Heart left ventricle (tissue), 16 donors: ENCODE measurements at regions not wholly inside any gene's neighbourhood (a gene's known extent, or its start where the extent isn't known, plus 50 kb on each side); places are given as distances from the start of the nearest gene placed in this dataset.

Source experiments
- ATAC-seq, 4 donors: fragments of 200-7000 bp; cut with Tn5 transposase; one replicate each; pipeline ENCODE4 v1.9.1; 2020 to 2022; ENCODE audit warnings: moderate library complexity in 4 of 4, mild to moderate bottlenecking in 3 of 4, moderate number of reproducible peaks in 1 of 4
- DNase-seq, 5 donors: peaks; one replicate each; pipeline ENCODE4 v3.0.0-alpha.2; 2020
- H3K27ac ChIP-seq, 12 donors: fragments of 200-600 bp; sonication (generic) in 4 of 12; one replicate each; pipeline versions ENCODE4 v1.5.0 to v1.8.0; 2016 to 2022; ENCODE audit warnings: mild to moderate bottlenecking in 2 of 12
- H3K27me3 ChIP-seq, 9 donors: fragments of 200-600 bp; sonication (generic) in 2 of 9; one replicate each; pipeline versions ENCODE4 v1.5.1 to v1.8.0; 2016 to 2022; ENCODE audit warnings: mild to moderate bottlenecking in 3 of 9
- H3K36me3 ChIP-seq, 9 donors: fragments of 200-600 bp; sonication (generic) in 2 of 9; one replicate each; pipeline versions ENCODE4 v1.5.0 to v1.8.0; 2018 to 2022; ENCODE audit warnings: mild to moderate bottlenecking in 2 of 9
- H3K4me1 ChIP-seq, 12 donors: fragments of 200-600 bp; sonication (generic) in 4 of 12; one replicate each; pipeline versions ENCODE4 v1.5.0 to v1.8.0; 2016 to 2022; ENCODE audit warnings: mild to moderate bottlenecking in 3 of 12
- H3K4me3 ChIP-seq, 12 donors: fragments of 200-600 bp; sonication (generic) in 4 of 12; one replicate each; pipeline versions ENCODE4 v1.5.0 to v1.8.0; 2017 to 2022; ENCODE audit warnings: mild to moderate bottlenecking in 9 of 12, moderate library complexity in 4 of 12
- H3K9me3 ChIP-seq, 12 donors: fragments of 200-600 bp; sonication (generic) in 4 of 12; one replicate each; pipeline versions ENCODE4 v1.5.0 to v1.8.0; 2016 to 2022; ENCODE audit warnings: mild to moderate bottlenecking in 1 of 12
- POLR2A ChIP-seq, 2 donors: fragments of 450-650 bp; IDR thresholded peaks; one replicate each; pipeline ENCODE4 v1.6.1; 2017; ENCODE audit warnings: antibody characterized with exemption in 2 of 2, mild to moderate bottlenecking in 2 of 2, moderate library complexity in 2 of 2
- WGBS, 4 donors: extraction: QIAGEN DNeasy Blood & Tissue Kit in 2 of 4; methylation state at CpG; one replicate each; pipeline versions ENCODE4 v1.1.5 to v1.1.7; 2013 to 2018; 5-methylcytosine and 5-hydroxymethylcytosine counted together
- intact Hi-C, 10 donors: fragments of 100-400 bp; cut with DNase I; formaldehyde crosslinking; loops; one replicate each; pipeline versions ENCODE4 v1.11.1 to v1.14.2; 2022
- TF ChIP-seq, protein P1 (sequence below), 12 donors: fragments of 200-600 bp; sonication (generic) in 4 of 12; IDR thresholded peaks; one replicate each; pipeline versions ENCODE4 v1.5.0 to v1.8.0; 2018 to 2022; ENCODE audit warnings: antibody characterized with exemption in 12 of 12, mild to moderate bottlenecking in 5 of 12
- donor health status: ischemic (EF 13 %, LVEDD 7.1; RV severe dilation, severe dysfunction).
- donor health status: healthy with polysubstance abuse.
- donor health status: DM: no; HTN: yes; CAD: no.
- donor health status: DM: no; HTN: no; CAD: no.
- donor health status: ischemic (EF 25% LVEDD 6.9; RV normal size, moderate dysfunction).
- donor health status: ischemic (EF 25% LVEDD 5.7; RV mildly dilated, moderate dysfunction).
- donor health status: healthy.
- donor health status: DM: yes; HTN: yes; CAD: no.
- donor health status: ischemic (EF 35%, LVEDD 5.7; RV mildly dilated, moderate dysfunction).
- donor health status: nonischemic (EF 11% LVEDD 7.7; RV severe dilation, severe dysfunction).
- donor health status: DM: yes; HTN: yes; CAD: no.
- donor health status: PGD.
- donor health status: ischemic (EF 29% LVEDD 5.4; RV normal size, mild dysfunction).
- donor health status: nonischemic (EF 23%, LVEDD 6.1; RV moderate dilation, normal function).

DNA sequence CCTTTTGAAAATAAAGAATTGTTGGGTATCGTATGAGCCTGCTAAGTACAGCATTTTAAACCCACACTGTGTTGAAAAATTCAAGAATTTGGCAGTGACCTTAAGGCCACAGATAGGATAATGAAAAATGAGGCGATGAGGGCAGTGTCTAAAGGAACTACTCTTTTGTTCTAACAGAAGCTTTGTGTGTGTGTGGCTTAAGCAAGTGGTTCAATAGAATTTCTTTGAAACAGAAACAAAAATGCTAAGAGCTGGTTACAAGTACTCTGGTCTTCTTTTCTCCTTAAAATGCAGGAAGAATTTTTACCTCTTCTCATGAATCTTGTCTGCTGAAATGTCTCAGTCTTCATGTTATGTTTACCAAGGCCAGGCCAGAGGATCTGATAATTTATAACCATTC is 279.5 kb downstream of the ZNF536 start:
- intact Hi-C loops, result loop anchor here (2.0 to 10.0 kb wide), 11 partner anchors 237 to 917 kb away; no protein-coding TSS in a partner anchor
- Histone ChIP-seq H3K27ac (no peak overlapping the region), H3K4me3 (no peak overlapping the region), H3K36me3 (no peaks in the 10 kb centered on the region), H3K4me1 (peaks cover 0 to 3% (median 0%) of the 10 kb centered on the region in 12 donors), H3K27me3 (peaks cover 0 to 57% (median 13%) of the 10 kb centered on the region in 9 donors), H3K9me3 (no peaks in the 10 kb centered on the region)
- TF ChIP-seq POLR2A (IDR thresholded peaks at IDR 0.05), result no peak
- TF ChIP-seq, protein P1, sequence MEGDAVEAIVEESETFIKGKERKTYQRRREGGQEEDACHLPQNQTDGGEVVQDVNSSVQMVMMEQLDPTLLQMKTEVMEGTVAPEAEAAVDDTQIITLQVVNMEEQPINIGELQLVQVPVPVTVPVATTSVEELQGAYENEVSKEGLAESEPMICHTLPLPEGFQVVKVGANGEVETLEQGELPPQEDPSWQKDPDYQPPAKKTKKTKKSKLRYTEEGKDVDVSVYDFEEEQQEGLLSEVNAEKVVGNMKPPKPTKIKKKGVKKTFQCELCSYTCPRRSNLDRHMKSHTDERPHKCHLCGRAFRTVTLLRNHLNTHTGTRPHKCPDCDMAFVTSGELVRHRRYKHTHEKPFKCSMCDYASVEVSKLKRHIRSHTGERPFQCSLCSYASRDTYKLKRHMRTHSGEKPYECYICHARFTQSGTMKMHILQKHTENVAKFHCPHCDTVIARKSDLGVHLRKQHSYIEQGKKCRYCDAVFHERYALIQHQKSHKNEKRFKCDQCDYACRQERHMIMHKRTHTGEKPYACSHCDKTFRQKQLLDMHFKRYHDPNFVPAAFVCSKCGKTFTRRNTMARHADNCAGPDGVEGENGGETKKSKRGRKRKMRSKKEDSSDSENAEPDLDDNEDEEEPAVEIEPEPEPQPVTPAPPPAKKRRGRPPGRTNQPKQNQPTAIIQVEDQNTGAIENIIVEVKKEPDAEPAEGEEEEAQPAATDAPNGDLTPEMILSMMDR (IDR thresholded peaks at IDR 0.05), result no peak
- DNase-seq, result no peak
- no peak for ATAC-seq
- WGBS, 4 donors, result 71 to 85% (median 82%) methylated on average over 2 of the region's 2 CpGs

- no peaks in the 10 kb centered on the region for H3K9me3 ChIP-seq
- no peaks in the 10 kb centered on the region for H3K36me3 ChIP-seq
- intact Hi-C loops, result loop anchor here (2.0 to 10.0 kb wide), 11 partner anchors 236 to 916 kb away; no protein-coding TSS in a partner anchor
- DNase-seq, result no peak
- H3K4me1 ChIP-seq, result peaks cover 0 to 3% (median 0%) of the 10 kb centered on the region in 12 donors
- H3K27me3 ChIP-seq, result peaks cover 0 to 57% (median 12%) of the 10 kb centered on the region in 9 donors
- no peak for ATAC-seq
- TF ChIP-seq, protein P1 (IDR thresholded peaks at IDR 0.05), result no peak
- TF ChIP-seq POLR2A (IDR thresholded peaks at IDR 0.05), result no peak
- no peak overlapping the region for H3K4me3 ChIP-seq
- WGBS, 4 donors, result 60 to 66% (median 65%) methylated on average over 10 of the region's 10 CpGs
- no peak overlapping the region for H3K27ac ChIP-seq
These were observed 278.9 kb downstream of the ZNF536 start for GRCh38 chr19:30651066-30651465.

DNA sequence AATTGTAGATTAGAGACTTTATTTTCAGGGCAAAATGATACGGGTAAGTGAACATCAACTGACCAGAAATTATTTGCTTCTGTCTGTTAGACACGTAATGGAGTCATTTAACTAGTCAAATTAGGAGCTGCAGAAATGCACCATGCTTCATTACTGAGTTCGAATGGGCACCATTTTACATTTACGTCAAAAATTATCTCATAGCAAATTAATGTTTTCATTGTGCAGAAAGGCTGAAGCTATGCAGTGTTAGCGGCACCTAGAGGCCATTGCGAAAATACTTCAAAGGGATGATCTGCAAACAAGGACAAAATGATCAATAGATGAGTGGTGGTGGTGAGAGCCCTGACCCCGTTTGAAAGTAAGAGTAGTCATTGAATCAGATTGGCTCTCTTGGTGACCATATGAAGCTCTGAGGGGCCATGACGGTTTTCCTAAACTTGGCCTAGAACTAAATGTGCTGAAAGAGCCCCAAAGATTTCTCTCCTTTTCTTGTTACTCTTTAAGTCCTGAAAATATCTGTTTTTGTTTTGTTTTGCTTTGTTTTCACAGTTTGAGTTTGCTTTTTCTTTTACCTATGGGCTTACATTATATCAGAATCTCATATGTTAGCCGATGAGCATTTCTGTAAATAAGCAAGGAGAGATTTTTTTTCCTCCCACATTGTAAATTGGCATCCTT is 277.9 kb downstream of the ZNF536 start:
- H3K36me3 ChIP-seq, result no peaks in the 10 kb centered on the region
- peaks cover 0 to 57% (median 12%) of the 10 kb centered on the region in 9 donors for H3K27me3 ChIP-seq
- no peaks in the 10 kb centered on the region for H3K9me3 ChIP-seq
- ATAC-seq (peak in 2 of 4 donors; percentile 18 to 45), DNase-seq (no peak)
- no peak overlapping the region for H3K4me3 ChIP-seq
- intact Hi-C loops, result loop anchor here (2.0 to 10.0 kb wide), 12 partner anchors 235 to 918 kb away; no protein-coding TSS in a partner anchor
- H3K27ac ChIP-seq, result no peak overlapping the region
- H3K4me1 ChIP-seq, result peaks cover 0 to 3% (median 0%) of the 10 kb centered on the region in 12 donors
- TF ChIP-seq POLR2A (IDR thresholded peaks at IDR 0.05), result no peak
- TF ChIP-seq, protein P1 (IDR thresholded peaks at IDR 0.05), result peak; percentile 54 to 86 (median 78)
- WGBS, 4 donors, result 14 to 18% (median 16%) methylated on average over 9 of the region's 9 CpGs
